ENCODE measurements at regions not wholly inside any gene's neighbourhood (a gene's known extent, or its start where the extent isn't known, plus 50 kb on each side); places are given as distances from the start of the nearest gene placed in this dataset.

DNA sequence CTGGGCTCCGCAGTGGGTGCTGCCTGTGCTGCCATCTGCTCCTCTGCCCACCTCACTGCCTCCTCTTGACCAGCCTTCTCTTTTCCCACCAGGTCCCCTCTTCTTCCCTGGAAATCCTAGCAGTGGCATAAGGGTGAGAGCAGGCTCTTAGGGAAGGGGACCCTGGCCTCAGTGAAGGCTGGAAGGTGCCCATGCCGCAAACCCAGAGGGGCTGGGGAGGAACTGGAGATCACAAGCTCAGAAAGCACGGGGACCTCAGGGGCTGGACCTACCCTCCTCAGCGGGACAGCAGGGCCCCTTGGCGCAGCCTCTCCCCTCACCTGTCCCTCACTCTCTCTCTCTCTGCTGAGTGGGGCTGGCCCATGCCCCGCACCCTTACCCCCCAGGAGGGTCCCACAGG, 144.4 kb upstream of the IRX2 start:
- ChIA-PET POLR2A (no interaction called here), CTCF (no interaction called here)
- H3K9me3 Mint-ChIP-seq (ENCODE audit: insufficient read depth), result peaks cover 4% of the 10 kb centered on the region
- Histone ChIP-seq H2AFZ (ENCODE audit: insufficient read depth, low read depth, low read length, poor library complexity, severe bottlenecking) (no peak overlapping the region), H3K27me3 (replicated peaks in 1 of 4; ENCODE audit: control extremely low read depth in 1 of 4, control insufficient read depth in 3 of 4, insufficient read depth in 4 of 4, low read length in 3 of 4) (no peaks in the 10 kb centered on the region), H3K79me2 (ENCODE audit: control insufficient read depth, insufficient read depth, low read length) (no peaks in the 10 kb centered on the region), H3K4me2 (replicated peaks; ENCODE audit: low read depth, low read length, poor library complexity, severe bottlenecking) (no peak overlapping the region), H4K20me1 (ENCODE audit: control insufficient read depth, insufficient read depth, low read length, poor library complexity, severe bottlenecking) (no peaks in the 10 kb centered on the region), H3K36me3 (replicated peaks in 1 of 2; ENCODE audit: control extremely low read depth in 1 of 2, control insufficient read depth in 1 of 2, extremely low read depth in 1 of 2, insufficient read depth in 2 of 2, low read length in 1 of 2) (no peaks in the 10 kb centered on the region), H3K9ac (ENCODE audit: low read length) (no peak overlapping the region), H3K4me1 (ENCODE audit: control insufficient read depth in 2 of 2, insufficient read depth in 2 of 2, low read length in 2 of 2) (no peaks in the 10 kb centered on the region), H3K27ac (ENCODE audit: low read length in 2 of 2) (no peak overlapping the region), H3K4me3 (ENCODE audit: control extremely low read depth in 1 of 5, extremely low read depth in 1 of 5, insufficient read depth in 1 of 5, low read depth in 2 of 5, low read length in 4 of 5) (no peak overlapping the region), H3K9me3 (ENCODE audit: control extremely low read depth in 1 of 3, control insufficient read depth in 2 of 3, insufficient read depth in 1 of 3, low read length in 2 of 3) (peaks cover 0 to 53% (median 0%) of the 10 kb centered on the region in 3 donors)
- no peaks in the 10 kb centered on the region for H3K4me1 Mint-ChIP-seq
- ATAC-seq (ENCODE audit: low read depth), result no peak
- intact Hi-C loops (cut with micrococcal nuclease), result no loop called here
- H3K4me3 Mint-ChIP-seq, result no peak overlapping the region
- no peak overlapping the region for H3K27ac Mint-ChIP-seq
- TF ChIP-seq CTCF (IDR thresholded peaks at IDR 0.05), result no peak
- TF ChIP-seq EZH2 (IDR thresholded peaks at IDR 0.05; ENCODE audit: borderline replicate concordance, insufficient read depth, low read depth, low read length, poor library complexity, severe bottlenecking), result no peak
- DNase-seq, result no peak
- 100% methylated on average over 1 of the region's 6 CpGs for WGBS (ENCODE audit: insufficient coverage)
- H3K27me3 Mint-ChIP-seq, result no peaks in the 10 kb centered on the region

- no peaks in the 10 kb centered on the region for H3K4me1 Mint-ChIP-seq
- WGBS (ENCODE audit: insufficient coverage), result 83% methylated on average over 8 of the region's 9 CpGs
- DNase-seq (no peak), ATAC-seq (ENCODE audit: low read depth) (no peak)
- Histone ChIP-seq H3K9me3 (ENCODE audit: control extremely low read depth in 1 of 3, control insufficient read depth in 2 of 3, insufficient read depth in 1 of 3, low read length in 2 of 3) (peaks cover 0 to 53% (median 0%) of the 10 kb centered on the region in 3 donors), H4K20me1 (ENCODE audit: control insufficient read depth, insufficient read depth, low read length, poor library complexity, severe bottlenecking) (no peaks in the 10 kb centered on the region), H3K36me3 (replicated peaks in 1 of 2; ENCODE audit: control extremely low read depth in 1 of 2, control insufficient read depth in 1 of 2, extremely low read depth in 1 of 2, insufficient read depth in 2 of 2, low read length in 1 of 2) (no peaks in the 10 kb centered on the region), H3K4me2 (replicated peaks; ENCODE audit: low read depth, low read length, poor library complexity, severe bottlenecking) (no peak overlapping the region), H2AFZ (ENCODE audit: insufficient read depth, low read depth, low read length, poor library complexity, severe bottlenecking) (no peak overlapping the region), H3K9ac (ENCODE audit: low read length) (no peak overlapping the region), H3K27ac (ENCODE audit: low read length in 2 of 2) (no peak overlapping the region), H3K79me2 (ENCODE audit: control insufficient read depth, insufficient read depth, low read length) (no peaks in the 10 kb centered on the region), H3K27me3 (replicated peaks in 1 of 4; ENCODE audit: control extremely low read depth in 1 of 4, control insufficient read depth in 3 of 4, insufficient read depth in 4 of 4, low read length in 3 of 4) (no peaks in the 10 kb centered on the region), H3K4me3 (ENCODE audit: control extremely low read depth in 1 of 5, extremely low read depth in 1 of 5, insufficient read depth in 1 of 5, low read depth in 2 of 5, low read length in 4 of 5) (no peak overlapping the region), H3K4me1 (ENCODE audit: control insufficient read depth in 2 of 2, insufficient read depth in 2 of 2, low read length in 2 of 2) (no peaks in the 10 kb centered on the region)
- peaks cover 6% of the 10 kb centered on the region for H3K9me3 Mint-ChIP-seq (ENCODE audit: insufficient read depth)
- POLR2A ChIA-PET, result no interaction called here
- CTCF ChIA-PET, result no interaction called here
- no peak overlapping the region for H3K27ac Mint-ChIP-seq
- H3K27me3 Mint-ChIP-seq, result no peaks in the 10 kb centered on the region
- no peak for TF ChIP-seq EZH2 (IDR thresholded peaks at IDR 0.05; ENCODE audit: borderline replicate concordance, insufficient read depth, low read depth, low read length, poor library complexity, severe bottlenecking)
- intact Hi-C loops (cut with micrococcal nuclease), result no loop called here
- H3K4me3 Mint-ChIP-seq, result no peak overlapping the region
Measured at GRCh38 chr5:2895196-2895595, 143.7 kb upstream of the IRX2 start.
